ENCODE measurements at regions not wholly inside any gene's neighbourhood (a gene's known extent, or its start where the extent isn't known, plus 50 kb on each side); places are given as distances from the start of the nearest gene placed in this dataset.
"Not testable (repeated sequence)": the region's sequence is repeated elsewhere in the genome, so short reads cannot be mapped to it uniquely, and the experiment has no call there.

DNA sequence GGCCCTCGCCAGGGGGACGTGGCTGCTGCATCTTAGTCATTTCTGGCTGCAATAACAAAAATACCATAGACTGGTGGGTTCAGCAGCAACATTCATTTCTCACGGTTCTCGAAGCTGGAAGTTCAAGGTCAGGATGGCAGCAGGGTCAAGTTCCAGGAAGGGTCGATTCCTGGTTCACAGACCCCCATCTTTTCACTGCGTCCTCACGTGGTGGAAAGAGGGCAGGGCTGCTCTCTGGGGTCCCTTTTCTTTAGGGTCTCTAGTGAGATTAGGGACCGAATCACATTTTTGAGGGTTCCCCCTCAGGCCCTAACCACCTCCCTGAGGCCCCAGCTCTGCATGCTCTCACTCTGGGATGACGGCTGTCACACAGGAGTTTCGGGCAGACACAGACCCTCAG lies 187.5 kb downstream of the TMEM121 start:
- H3K9ac ChIP-seq; H3K36me3 ChIP-seq (ENCODE audit: low read depth); H3K4me3 ChIP-seq; H3F3A ChIP-seq (ENCODE audit: insufficient read depth); H3K4me2 ChIP-seq (ENCODE audit: unreplicated experiment); H3K9me2 ChIP-seq (ENCODE audit: insufficient read depth); H3K9me3 ChIP-seq (ENCODE audit: low read depth); H4K20me1 ChIP-seq (ENCODE audit: insufficient read depth); in situ Hi-C loops (cut with MboI); H3K4me1 ChIP-seq (ENCODE audit: insufficient read depth); H3K27me3 ChIP-seq (replicated peaks; ENCODE audit: insufficient read depth); H3K79me2 ChIP-seq (ENCODE audit: insufficient read depth); H3K27ac ChIP-seq; H2AFZ ChIP-seq; DNase-seq: not testable (repeated sequence)
- 25 to 27% methylated on average over 6 to 9 of the region's 10 CpGs for WGBS, 2 experiments (ENCODE audit: low coverage in 1 of 2, low lambda C conversion rate in 2 of 2, missing lambda C conversion rate in 2 of 2)

DNA sequence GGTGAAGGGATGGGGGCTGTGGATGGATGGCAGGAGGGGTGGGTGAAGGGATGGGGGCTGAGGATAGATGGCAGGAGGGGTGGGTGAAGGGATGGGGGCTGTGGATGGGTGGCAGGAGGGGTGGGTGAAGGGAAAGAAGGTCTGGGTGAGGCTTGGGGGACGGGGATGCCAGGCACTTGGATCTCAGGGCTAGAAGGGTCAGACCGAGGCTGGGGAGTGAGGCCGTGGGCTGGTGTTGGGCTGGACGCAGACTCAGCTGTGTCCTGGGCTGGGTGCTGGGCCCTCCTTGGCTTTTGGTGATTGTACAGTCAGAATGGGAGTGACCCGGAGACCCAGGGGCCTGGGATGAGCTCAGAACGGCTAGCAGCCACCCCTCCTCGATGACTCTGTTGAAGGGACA lies 192.4 kb downstream of the TMEM121 start:
- in situ Hi-C loops (cut with MboI); H3K36me3 ChIP-seq (ENCODE audit: low read depth): not testable (repeated sequence)

GRCh38 chr14:105720106-105720505 lies 193.7 kb downstream of the TMEM121 start:
- H3K27me3 ChIP-seq (replicated peaks; ENCODE audit: insufficient read depth); H3K4me2 ChIP-seq (ENCODE audit: unreplicated experiment); in situ Hi-C loops (cut with MboI); H3K27ac ChIP-seq; H3F3A ChIP-seq (ENCODE audit: insufficient read depth); H3K36me3 ChIP-seq (ENCODE audit: low read depth); H3K4me1 ChIP-seq (ENCODE audit: insufficient read depth); H3K4me3 ChIP-seq; H3K9me3 ChIP-seq (ENCODE audit: low read depth); H3K9ac ChIP-seq; DNase-seq; H2AFZ ChIP-seq; H4K20me1 ChIP-seq (ENCODE audit: insufficient read depth); H3K9me2 ChIP-seq (ENCODE audit: insufficient read depth); H3K79me2 ChIP-seq (ENCODE audit: insufficient read depth): not testable (repeated sequence)
- WGBS, 2 experiments (ENCODE audit: low coverage in 1 of 2, low lambda C conversion rate in 2 of 2, missing lambda C conversion rate in 2 of 2): 90 to 100% methylated on average over 1 to 2 of the region's 12 CpGs

More for the DNA sequence above, 192.4 kb downstream of the TMEM121 start:
- not testable (repeated sequence) for H3K9me2 ChIP-seq (ENCODE audit: insufficient read depth); H3K4me3 ChIP-seq; H3K4me2 ChIP-seq (ENCODE audit: unreplicated experiment); H3K27ac ChIP-seq; H3K79me2 ChIP-seq (ENCODE audit: insufficient read depth); H2AFZ ChIP-seq; DNase-seq; H3K4me1 ChIP-seq (ENCODE audit: insufficient read depth); H3F3A ChIP-seq (ENCODE audit: insufficient read depth); H3K27me3 ChIP-seq (replicated peaks; ENCODE audit: insufficient read depth); H4K20me1 ChIP-seq (ENCODE audit: insufficient read depth); H3K9me3 ChIP-seq (ENCODE audit: low read depth); H3K9ac ChIP-seq
- 25% methylated on average over 6 of the region's 7 CpGs; no CpG with 5 or more reads in 1 of the 2 experiments for WGBS, 2 experiments (ENCODE audit: low coverage in 1 of 2, low lambda C conversion rate in 2 of 2, missing lambda C conversion rate in 2 of 2)

DNA sequence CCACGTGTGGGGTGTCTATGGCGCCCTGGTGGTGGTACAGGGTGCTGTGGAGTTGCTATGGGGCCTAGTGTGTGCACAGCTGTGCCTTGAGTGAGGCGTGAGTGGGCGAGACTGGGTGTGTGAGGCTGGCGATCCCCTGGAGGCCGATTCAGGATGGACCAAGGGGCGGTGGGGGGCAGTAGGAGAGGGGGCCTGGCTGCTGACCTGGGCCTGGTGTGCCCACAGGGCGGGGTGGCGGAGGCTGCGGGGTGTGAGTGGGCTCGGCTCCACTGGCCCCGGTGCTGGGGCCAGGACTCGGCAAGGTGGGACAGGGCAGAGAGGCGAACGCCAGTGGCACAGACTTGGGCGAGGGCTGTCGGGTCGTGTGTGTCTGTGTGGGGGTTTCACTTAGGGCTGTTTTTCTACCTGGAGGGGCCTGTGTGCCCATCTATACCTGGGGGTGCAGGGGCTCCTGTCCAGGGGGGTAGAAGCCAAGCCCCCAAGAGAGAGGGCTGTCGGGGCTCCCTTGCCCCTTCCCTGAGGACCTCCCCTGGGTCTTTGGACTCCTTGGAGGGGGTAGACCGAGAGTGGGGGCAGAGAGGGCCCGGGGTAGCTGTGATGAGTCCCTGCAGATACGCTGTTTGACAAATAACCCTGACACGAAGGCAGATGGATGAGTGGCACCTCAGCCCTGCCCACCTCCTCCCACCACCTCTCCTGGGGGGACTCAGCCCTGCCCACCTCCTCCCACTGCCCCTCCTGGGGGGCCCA lies 194.6 kb downstream of the TMEM121 start:
- H3K36me3 ChIP-seq (ENCODE audit: low read depth); H3K4me3 ChIP-seq; H2AFZ ChIP-seq; DNase-seq; H3F3A ChIP-seq (ENCODE audit: insufficient read depth); H3K9ac ChIP-seq; H3K9me3 ChIP-seq (ENCODE audit: low read depth); H3K27ac ChIP-seq; H3K9me2 ChIP-seq (ENCODE audit: insufficient read depth); H3K4me2 ChIP-seq (ENCODE audit: unreplicated experiment); H3K79me2 ChIP-seq (ENCODE audit: insufficient read depth); in situ Hi-C loops (cut with MboI); H4K20me1 ChIP-seq (ENCODE audit: insufficient read depth); H3K27me3 ChIP-seq (replicated peaks; ENCODE audit: insufficient read depth); H3K4me1 ChIP-seq (ENCODE audit: insufficient read depth): not testable (repeated sequence)
- 33 to 43% methylated on average over 1 to 9 of the region's 23 CpGs for WGBS, 2 experiments (ENCODE audit: low coverage in 1 of 2, low lambda C conversion rate in 2 of 2, missing lambda C conversion rate in 2 of 2)

DNA sequence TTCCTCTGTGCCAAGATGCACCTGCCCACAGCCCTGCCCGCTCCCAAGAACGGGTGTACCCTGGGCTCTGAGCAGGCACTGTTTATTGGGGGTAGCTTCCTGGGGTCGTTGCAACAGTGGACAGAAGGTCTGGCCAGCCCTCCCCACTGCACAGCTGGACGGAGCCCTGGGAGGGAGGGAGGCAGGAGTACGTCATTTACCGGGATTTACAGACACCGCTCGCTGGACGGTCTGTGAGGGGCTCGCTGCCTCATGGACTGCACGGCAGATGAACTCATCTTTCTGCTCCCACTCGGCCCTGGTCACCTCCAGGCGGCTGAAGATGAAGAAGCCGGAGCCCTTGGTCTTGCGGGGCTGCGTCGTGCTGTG lies 195.2 kb downstream of the TMEM121 start:
- H3K9ac ChIP-seq; H3K4me3 ChIP-seq; H3K27ac ChIP-seq; H3F3A ChIP-seq (ENCODE audit: insufficient read depth); H3K79me2 ChIP-seq (ENCODE audit: insufficient read depth); H3K4me1 ChIP-seq (ENCODE audit: insufficient read depth); H3K27me3 ChIP-seq (replicated peaks; ENCODE audit: insufficient read depth); H2AFZ ChIP-seq; H3K4me2 ChIP-seq (ENCODE audit: unreplicated experiment); H3K9me2 ChIP-seq (ENCODE audit: insufficient read depth); DNase-seq; H3K9me3 ChIP-seq (ENCODE audit: low read depth); in situ Hi-C loops (cut with MboI); H3K36me3 ChIP-seq (ENCODE audit: low read depth); H4K20me1 ChIP-seq (ENCODE audit: insufficient read depth): not testable (repeated sequence)
- 57 to 61% methylated on average over 5 to 13 of the region's 17 CpGs for WGBS, 2 experiments (ENCODE audit: low coverage in 1 of 2, low lambda C conversion rate in 2 of 2, missing lambda C conversion rate in 2 of 2)

DNA sequence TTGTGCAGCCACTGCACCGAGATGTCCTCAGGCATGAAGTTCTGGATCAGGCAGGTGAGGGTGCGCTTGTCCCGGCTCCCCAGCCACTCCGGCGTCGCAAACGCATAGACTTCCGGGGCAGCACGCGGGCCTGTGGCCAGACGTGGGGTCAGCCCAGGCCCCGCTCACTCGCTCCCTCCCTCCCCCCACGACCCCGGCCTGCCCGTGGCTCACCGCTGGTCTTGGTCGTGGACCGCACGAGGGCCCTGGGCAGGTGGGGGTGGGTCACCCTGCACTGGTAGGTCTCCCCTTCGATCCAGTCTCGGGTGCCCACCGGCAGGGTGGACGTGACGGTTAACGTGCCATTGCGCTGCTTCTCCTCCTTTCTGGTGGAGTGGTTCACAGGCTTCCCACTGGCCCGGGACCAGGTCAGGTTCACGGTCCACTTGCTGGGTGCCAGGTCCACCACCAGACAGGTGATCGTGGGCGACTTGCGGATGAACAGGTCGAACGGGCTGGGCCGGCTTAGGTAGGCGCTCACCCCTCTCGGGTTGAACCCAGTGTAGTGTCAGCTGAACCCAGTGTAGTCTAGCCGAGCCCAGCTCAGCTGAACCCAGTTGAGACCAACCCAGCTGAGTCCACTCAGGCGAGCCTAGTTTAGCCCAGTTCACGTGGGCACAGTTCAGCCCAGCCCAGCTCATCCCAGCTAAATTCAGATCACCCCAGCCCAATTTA lies 195.8 kb downstream of the TMEM121 start:
- 69 to 72% methylated on average over 21 to 29 of the region's 40 CpGs for WGBS, 2 experiments (ENCODE audit: low coverage in 1 of 2, low lambda C conversion rate in 2 of 2, missing lambda C conversion rate in 2 of 2)

GRCh38 chr14:105723271-105723670 lies 196.9 kb downstream of the TMEM121 start:
- H2AFZ ChIP-seq; H3K9ac ChIP-seq; H3K9me3 ChIP-seq (ENCODE audit: low read depth); H3K9me2 ChIP-seq (ENCODE audit: insufficient read depth); H3K4me1 ChIP-seq (ENCODE audit: insufficient read depth); H3K27ac ChIP-seq; DNase-seq; H3K4me2 ChIP-seq (ENCODE audit: unreplicated experiment); in situ Hi-C loops (cut with MboI); H3K4me3 ChIP-seq; H4K20me1 ChIP-seq (ENCODE audit: insufficient read depth); H3K79me2 ChIP-seq (ENCODE audit: insufficient read depth); H3K27me3 ChIP-seq (replicated peaks; ENCODE audit: insufficient read depth); H3K36me3 ChIP-seq (ENCODE audit: low read depth); H3F3A ChIP-seq (ENCODE audit: insufficient read depth): not testable (repeated sequence)
- 60 to 69% methylated on average over 5 of the region's 8 CpGs for whole genome bisulfite sequencing, 2 experiments (ENCODE audit: low coverage in 1 of 2, low lambda C conversion rate in 2 of 2, missing lambda C conversion rate in 2 of 2)

More for the DNA sequence above, 195.8 kb downstream of the TMEM121 start:
- in situ Hi-C loops (cut with MboI); DNase-seq; H3K9me2 ChIP-seq (ENCODE audit: insufficient read depth); H3K9me3 ChIP-seq (ENCODE audit: low read depth); H3K27ac ChIP-seq; H3K9ac ChIP-seq; H4K20me1 ChIP-seq (ENCODE audit: insufficient read depth); H3K36me3 ChIP-seq (ENCODE audit: low read depth); H3K4me2 ChIP-seq (ENCODE audit: unreplicated experiment); H3K4me1 ChIP-seq (ENCODE audit: insufficient read depth); H3K4me3 ChIP-seq; H3K79me2 ChIP-seq (ENCODE audit: insufficient read depth); H3F3A ChIP-seq (ENCODE audit: insufficient read depth); H3K27me3 ChIP-seq (replicated peaks; ENCODE audit: insufficient read depth); H2AFZ ChIP-seq: not testable (repeated sequence)
